A673 (cell line): ENCODE measurements at regions not wholly inside any gene's neighbourhood (a gene's known extent, or its start where the extent isn't known, plus 50 kb on each side); places are given as distances from the start of the nearest gene placed in this dataset.

ENCODE experiments used
- BruUV-seq: library from RNA; stranded (reverse); fragments of 400-500 nt; replicated peaks from 2 replicates; lab custom pipeline; 2021; lab: Mats Ljungman, UMichigan
- CTCF ChIA-PET: fragments of 300-600 bp; sonication (Branson Sonifier 250); formaldehyde crosslinking; loops from one replicate; lab custom pipeline; 2022; ENCODE audit warnings: antibody characterized with exemption; lab: Charles Lee
- POLR2A ChIA-PET: fragments of 300-600 bp; sonication (Branson Sonifier 250); formaldehyde crosslinking; loops from one replicate; lab custom pipeline; 2022; ENCODE audit warnings: antibody characterized with exemption; ENCODE audit not compliant: low non-redundant PET; lab: Charles Lee
- DNase-seq: peaks from one replicate; pipeline ENCODE4 v3.0.0-alpha.2; 2015; ENCODE audit warnings: low spot score
- H3K27ac ChIP-seq: fragments of 200-600 bp; sonication (generic); 2 replicates; pipeline ENCODE4 v1.5.1; 2016; ENCODE audit warnings: mixed run types, low read depth, mild to moderate bottlenecking, mixed read lengths, antibody characterized with exemption, low read length; ENCODE audit not compliant: poor library complexity, severe bottlenecking
- H3K27me3 ChIP-seq: fragments of 200-600 bp; sonication (generic); replicated peaks from 2 replicates; pipeline ENCODE4 v1.6.1; 2017; ENCODE audit warnings: mixed run types, low read depth, mild to moderate bottlenecking, mixed read lengths, antibody characterized with exemption, low read length; ENCODE audit not compliant: insufficient read depth, poor library complexity
- H3K36me3 ChIP-seq: fragments of 200-600 bp; sonication (generic); 2 replicates; pipeline ENCODE4 v1.6.1; 2016; ENCODE audit warnings: mixed run types, mild to moderate bottlenecking, mixed read lengths, antibody characterized with exemption, low read length; ENCODE audit not compliant: insufficient read depth, poor library complexity, severe bottlenecking
- H3K4me1 ChIP-seq: fragments of 200-600 bp; sonication (generic); 2 replicates; pipeline ENCODE4 v1.6.1; 2017; ENCODE audit warnings: mixed run types, mild to moderate bottlenecking, mixed read lengths, antibody characterized with exemption, low read length; ENCODE audit not compliant: insufficient read depth, poor library complexity, severe bottlenecking
- H3K4me3 ChIP-seq: fragments of 200-600 bp; sonication (generic); 2 replicates; pipeline ENCODE4 v1.5.1; 2016; ENCODE audit warnings: low read depth, mixed run types, mild to moderate bottlenecking, mixed read lengths, low read length; ENCODE audit not compliant: poor library complexity, severe bottlenecking
- H3K9me3 ChIP-seq: fragments of 200-600 bp; sonication (generic); 2 replicates; pipeline ENCODE4 v1.6.1; 2016; ENCODE audit warnings: mixed run types, low read depth, mild to moderate bottlenecking, mixed read lengths, antibody characterized with exemption, low read length; ENCODE audit not compliant: poor library complexity, severe bottlenecking
- CTCF ChIP-seq: fragments of 300-800, 200-600 bp; sonication (generic); conservative IDR thresholded peaks from 2 replicates; pipeline ENCODE4 v1.5.1; 2017; ENCODE audit warnings: low read depth, mild to moderate bottlenecking, antibody characterized with exemption, low read length, moderate library complexity, mixed read lengths
- EZH2 ChIP-seq: fragments of 200-600 bp; sonication (generic); IDR thresholded peaks from 2 replicates; pipeline ENCODE4 v1.6.1; 2017; ENCODE audit warnings: borderline replicate concordance, low read depth, mild to moderate bottlenecking, mixed read lengths, antibody characterized with exemption, low read length; ENCODE audit not compliant: poor library complexity, severe bottlenecking
- intact Hi-C: fragments of 100-400 bp; cut with micrococcal nuclease; formaldehyde crosslinking; loops from one replicate; pipeline ENCODE4 v1.10.0; 2022; ENCODE audit not compliant: unreplicated experiment

GRCh38 chr13:22194106-22194805 is 523.4 kb downstream of the FGF9 start:
- BruUV-seq, result no TSS peak
- Histone ChIP-seq H3K4me1 (no peaks in the 10 kb centered on the region), H3K27ac (no peak overlapping the region), H3K9me3 (no peaks in the 10 kb centered on the region), H3K4me3 (no peak overlapping the region), H3K36me3 (no peaks in the 10 kb centered on the region), H3K27me3 (no peaks in the 10 kb centered on the region)
- intact Hi-C loops, result no loop called here
- TF ChIP-seq EZH2 (no peak), CTCF (no peak)
- no peak for DNase-seq
- ChIA-PET CTCF (no interaction called here), POLR2A (no interaction called here)

DNA sequence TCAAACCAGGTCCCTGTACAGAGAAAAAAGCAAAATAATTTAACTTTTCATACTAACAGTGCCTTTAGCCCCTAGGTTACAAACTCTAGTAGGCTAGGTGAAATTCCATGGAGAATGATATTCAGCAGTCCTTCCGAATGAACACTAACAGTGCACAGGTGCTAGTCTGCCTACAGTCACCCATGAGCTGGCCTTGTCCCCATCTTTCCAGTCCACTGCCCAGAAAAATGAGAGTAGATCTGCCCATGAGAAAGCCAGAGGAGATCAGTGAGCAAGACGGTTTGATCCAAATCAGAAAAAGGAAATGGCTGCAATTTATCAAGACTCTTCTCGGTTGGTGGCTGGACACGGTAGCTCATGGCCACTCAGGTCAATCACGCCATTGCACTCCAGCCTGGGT is 524.9 kb downstream of the FGF9 start:
- H3K27ac ChIP-seq, result no peak overlapping the region
- H3K27me3 ChIP-seq, result no peaks in the 10 kb centered on the region
- BruUV-seq, result no TSS peak
- TF ChIP-seq EZH2 (no peak), CTCF (no peak)
- H3K36me3 ChIP-seq, result no peaks in the 10 kb centered on the region
- H3K9me3 ChIP-seq, result no peaks in the 10 kb centered on the region
- CTCF ChIA-PET, result no interaction called here
- no peaks in the 10 kb centered on the region for H3K4me1 ChIP-seq
- DNase-seq, result no peak
- H3K4me3 ChIP-seq, result no peak overlapping the region
- POLR2A ChIA-PET, result no interaction called here
- intact Hi-C loops, result no loop called here

- intact Hi-C loops, result no loop called here
- H3K4me1 ChIP-seq, result no peaks in the 10 kb centered on the region
- ChIA-PET CTCF (no interaction called here), POLR2A (no interaction called here)
- H3K4me3 ChIP-seq, result no peak overlapping the region
- no peaks in the 10 kb centered on the region for H3K27me3 ChIP-seq
- no peaks in the 10 kb centered on the region for H3K36me3 ChIP-seq
- no TSS peak for BruUV-seq
- no peak overlapping the region for H3K27ac ChIP-seq
- H3K9me3 ChIP-seq, result no peaks in the 10 kb centered on the region
- TF ChIP-seq CTCF (no peak), EZH2 (no peak)
- DNase-seq, result no peak
Observed at GRCh38 chr13:22196777-22197176, 525.9 kb downstream of the FGF9 start.
